G401.6 (cell line): ENCODE measurements at regions not wholly inside any gene's neighbourhood (a gene's known extent, or its start where the extent isn't known, plus 50 kb on each side); places are given as distances from the start of the nearest gene placed in this dataset.

ENCODE experiments used
- FAIRE-seq: peaks from 2 replicates; lab custom pipeline; 2012; peaks lifted over from hg19 to GRCh38; lab: Jason Lieb, UNC

DNA sequence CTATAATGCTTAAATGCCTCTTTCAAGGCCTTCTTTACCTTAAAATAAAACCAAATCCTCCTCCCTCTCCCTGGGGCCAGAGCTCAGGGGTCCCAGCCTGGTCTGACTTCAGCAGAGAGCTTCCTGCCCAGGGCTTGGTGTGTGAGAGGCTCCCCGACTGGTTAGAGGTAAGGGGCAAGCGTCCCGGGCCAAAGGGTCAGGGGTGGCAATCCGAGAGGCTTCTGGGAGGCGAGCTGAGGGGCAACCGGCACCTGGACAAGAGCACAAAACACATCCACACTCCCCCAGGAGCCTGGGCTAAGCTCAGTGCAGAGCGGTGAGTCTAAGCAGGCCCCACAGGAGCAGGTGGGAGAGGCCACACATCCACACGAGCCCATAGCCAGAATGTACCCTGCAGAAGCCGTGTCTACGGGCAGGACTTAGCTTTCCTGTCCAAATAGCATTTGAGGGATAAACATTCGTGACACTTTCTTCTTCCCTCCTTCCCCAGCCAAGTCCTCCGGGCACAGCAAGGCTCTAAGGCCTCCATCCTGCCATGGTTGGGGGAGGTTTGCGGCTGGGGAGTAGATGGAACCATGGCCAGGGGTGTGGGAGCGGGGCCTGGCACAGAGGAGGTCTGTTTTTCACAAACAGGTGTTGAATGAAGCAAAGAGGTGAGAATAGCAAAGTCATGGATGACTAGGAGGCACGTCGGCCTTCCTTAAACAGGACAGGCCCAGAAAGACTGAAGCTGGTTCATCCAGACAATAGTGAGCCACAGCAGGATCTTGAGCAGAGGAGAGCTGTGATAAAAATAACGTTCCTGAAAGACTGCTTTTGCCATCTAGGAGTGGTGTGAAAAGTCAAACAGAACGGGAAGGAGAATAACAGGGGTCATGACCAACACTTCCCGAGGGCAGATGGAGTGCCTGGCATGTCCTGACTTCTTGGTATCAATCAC lies 98.7 kb upstream of the IQSEC1 start:
- FAIRE-seq, result no peak

DNA sequence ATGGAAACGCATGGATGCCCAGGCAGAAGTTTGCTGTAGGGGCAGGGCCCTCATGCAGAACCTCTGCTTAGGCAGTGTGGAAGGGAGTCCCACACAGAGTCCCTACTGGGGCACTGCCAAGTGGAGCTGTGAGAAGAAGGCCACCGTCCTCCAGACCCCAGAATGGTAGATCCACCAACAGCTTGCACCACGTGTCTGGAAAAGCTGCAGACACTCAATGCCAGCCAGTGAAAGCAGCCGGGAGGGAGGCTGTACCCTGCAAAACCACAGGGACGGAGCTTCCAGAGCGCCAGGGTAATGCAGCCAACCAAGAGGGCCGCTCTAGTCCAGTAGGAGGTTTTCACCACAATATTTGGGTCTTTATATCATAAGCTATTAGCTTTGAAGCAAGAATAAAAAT lies 97.1 kb upstream of the IQSEC1 start:
- FAIRE-seq, result no peak

DNA sequence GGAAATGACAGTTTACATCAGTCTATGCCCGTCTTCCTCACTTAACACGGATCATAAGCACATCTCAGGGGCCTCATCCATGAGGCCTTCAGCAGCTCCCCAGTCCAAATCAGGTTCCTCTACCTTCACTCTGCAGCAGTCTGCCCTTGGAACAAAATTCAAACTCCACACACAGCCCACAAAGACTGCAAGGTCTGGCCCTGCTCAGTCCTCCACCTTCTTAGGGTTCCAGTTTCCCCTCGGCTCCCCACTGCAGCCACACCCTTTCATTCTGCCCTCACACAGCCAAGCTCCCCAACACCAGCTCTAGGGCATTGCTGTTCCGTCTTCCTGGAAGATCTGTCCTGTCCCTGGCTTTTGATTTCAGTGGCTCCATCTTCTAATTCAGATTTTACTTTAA lies 95.2 kb upstream of the IQSEC1 start:
- FAIRE-seq, result no peak

DNA sequence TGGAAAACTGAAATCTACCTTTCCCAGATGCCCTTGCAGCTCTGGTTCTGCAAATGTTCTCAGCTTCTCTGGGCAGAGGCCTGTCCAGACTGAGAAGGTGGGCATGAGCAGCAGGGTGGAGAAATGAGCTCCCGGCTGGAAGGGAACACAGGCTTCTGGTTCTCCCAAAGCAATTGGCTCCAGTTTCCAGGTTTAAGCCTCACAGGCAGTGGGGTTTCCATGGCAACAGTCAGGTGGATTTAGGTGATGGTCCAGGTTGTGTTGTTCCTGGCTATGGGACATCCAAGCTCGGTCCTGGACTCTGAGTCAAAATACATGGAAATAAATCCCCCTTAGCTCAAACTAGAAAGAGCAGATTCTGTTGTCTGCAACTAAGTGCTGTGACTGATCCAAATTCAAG lies 94.6 kb upstream of the IQSEC1 start:
- FAIRE-seq, result no peak

DNA sequence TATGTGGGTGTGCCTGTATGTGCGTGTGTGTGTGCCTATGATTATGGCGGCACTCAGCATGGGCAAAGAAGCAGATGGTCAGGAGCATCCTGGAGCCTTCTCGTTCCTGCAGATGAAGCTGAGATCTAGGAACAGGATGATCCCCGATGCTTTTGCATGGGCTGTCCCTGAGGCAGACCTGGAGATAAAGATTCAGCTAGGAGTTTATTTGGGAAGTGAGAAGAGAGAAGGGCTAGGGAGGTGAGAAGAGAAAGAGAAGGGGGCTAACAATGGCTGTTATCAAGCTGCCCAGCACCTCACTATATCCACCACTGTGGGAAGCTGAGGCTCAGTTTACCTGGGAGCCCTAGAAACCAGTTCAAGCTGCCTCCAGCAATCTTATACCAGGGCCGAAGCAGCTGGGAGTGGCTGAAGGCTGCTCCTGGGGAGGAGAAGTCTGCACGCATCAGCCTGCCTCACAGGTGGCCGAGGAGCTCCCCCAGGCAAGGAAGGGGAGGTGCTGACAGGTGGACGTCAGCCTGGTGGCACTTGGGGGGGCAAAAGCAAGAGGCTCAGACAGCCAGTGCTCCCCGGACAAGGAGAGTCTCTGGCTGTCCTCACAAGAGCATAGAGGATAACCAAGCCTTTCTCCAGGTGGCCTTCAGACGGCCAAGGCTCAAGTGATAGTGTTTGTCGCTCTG lies 94.0 kb upstream of the IQSEC1 start:
- FAIRE-seq, result no peak

DNA sequence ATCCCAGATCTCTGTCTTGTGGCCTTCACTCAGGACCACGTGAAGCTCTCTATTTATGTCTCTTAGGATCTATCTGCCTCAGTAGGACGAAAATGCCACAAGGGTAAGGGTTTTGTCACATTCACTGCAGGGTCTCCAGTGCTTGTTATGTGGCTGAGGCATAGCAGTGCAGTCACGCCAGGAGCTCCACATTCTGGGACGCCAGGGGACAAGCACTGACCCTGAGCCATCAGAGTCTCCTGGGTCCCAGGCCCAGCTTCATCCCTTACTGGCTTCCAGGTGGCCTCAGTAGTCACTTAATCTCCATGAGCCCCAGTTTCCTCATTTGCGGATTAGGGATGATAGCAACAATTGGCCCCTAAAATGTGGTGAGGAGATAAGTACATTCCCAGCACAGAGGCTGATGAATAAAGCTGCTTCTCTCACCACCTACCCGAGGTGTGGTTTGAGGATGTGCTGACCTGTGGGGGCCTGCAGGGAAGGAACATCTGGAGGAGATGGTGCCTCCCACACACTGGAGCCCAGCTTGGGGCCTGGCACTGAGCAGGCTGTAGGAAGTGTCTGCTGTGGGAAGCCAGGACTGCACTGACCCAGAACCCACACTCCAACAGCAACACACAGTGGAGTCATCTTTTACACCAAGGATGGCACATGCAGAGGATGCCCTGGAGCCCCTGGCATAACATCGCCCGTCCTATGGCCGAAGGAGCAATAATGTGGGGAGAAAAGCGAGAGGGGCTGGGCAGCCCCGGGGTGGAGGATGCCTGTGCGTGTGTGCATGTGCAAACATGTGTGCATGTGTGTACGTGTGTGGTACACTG lies 93.2 kb upstream of the IQSEC1 start:
- FAIRE-seq, result no peak

DNA sequence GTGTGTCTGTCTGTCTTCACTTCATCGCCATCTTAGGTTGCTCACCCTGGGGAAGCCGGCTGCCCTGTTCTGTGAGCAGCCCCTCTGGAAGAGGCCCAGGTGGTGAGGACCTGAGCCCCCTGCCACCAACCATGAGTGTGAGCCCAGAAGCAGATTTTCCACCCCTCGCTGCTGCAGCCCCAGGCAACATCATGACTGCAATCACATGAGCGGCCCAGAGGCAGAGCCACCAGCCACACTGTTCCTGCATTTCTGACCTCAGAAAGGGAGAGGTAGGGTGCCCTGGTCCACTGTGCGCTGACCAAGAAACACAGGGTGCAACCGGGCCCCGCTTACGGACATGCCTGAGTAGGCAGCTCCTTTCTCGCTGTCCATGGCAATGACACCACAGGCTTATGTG lies 92.3 kb upstream of the IQSEC1 start:
- no peak for FAIRE-seq

DNA sequence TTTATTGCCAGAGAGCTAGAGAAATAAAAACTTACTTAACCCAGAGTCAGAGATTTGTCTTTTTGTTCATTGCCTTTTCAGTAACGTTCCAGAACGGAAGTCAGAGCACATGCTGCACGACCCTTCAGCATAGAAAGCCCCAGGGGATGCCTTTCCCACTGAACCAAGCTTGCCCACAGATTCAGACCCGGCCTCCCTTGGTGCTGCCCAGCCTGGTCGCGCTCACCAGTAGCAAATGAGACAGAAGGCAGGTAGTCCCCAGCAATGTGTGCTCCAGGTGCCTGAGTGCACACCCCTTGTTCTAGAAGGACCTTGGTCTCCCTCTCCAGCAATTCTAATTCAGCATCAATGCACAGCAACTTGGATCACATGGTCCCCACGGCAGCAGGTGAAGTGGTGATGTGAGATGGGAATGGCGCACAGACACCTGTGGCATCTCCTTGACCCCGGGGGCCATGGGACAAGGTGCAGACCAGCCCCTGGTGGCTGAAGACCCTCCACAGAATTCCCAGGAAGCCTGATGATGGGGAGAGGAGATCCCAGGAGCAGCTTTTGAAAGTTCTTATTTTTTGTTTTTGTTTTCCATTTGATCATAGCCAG lies 91.8 kb upstream of the IQSEC1 start:
- no peak for FAIRE-seq

DNA sequence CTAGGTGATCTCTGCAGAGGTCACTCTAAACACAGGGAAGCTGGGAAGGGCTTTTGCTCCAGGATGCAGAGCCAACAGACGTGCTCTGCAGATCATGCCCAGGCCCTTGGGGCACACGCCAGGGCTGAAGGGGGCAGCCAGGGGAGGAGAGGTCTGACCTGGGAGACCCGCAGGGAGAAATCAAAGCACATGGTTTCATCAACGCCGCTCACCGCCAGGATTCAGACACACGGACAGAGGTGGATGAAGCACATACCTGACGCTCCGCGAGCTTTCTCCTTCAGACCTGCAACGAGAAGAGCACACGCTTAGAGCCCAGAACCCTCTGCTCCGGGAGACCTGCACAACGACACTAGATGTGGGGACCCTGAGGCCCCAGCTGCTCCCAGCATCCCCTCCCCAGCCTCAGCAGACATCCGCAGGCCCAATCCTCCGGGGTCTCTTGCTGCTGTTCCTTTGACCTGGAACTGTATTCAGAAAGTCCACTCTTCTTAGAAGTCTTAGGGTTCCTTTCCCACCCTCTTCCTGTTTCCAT lies 90.7 kb upstream of the IQSEC1 start:
- no peak for FAIRE-seq

DNA sequence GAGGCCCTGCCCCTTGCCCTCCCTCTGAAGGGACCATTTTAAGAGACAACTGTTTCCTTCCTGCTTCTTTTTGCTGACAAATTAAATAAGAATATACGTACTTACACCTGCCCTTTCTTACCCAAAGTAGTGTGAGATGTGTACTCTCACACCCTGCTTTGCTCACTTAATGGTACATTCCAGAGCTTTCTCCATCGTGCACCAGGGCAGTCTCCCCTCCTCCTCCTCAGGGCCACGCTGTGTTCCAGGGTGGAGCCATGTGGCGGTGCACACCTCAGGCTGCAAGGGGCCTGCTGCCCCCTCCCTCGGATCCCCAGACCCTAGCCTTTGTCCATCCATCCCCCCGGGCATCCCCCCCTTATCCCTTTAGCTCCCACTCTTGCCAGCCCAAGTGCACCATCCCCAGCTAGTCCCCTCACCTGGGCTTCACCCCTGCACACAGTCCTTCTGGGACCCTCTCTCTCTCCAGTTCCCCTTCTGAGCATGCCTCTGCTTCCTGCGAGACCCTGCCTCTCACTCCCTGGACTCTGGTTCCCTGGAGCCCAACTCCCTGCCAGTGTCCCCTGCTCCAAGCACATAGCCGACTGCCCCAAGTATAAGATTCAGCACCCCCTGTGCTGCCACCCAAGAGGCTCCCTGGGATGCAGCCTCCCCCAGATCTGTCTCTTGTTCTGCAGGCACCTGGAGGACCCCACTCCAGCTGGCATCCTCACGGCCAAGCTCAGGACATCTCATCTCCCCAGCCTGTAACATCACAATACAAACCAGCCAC lies 89.5 kb upstream of the IQSEC1 start:
- FAIRE-seq, result no peak

DNA sequence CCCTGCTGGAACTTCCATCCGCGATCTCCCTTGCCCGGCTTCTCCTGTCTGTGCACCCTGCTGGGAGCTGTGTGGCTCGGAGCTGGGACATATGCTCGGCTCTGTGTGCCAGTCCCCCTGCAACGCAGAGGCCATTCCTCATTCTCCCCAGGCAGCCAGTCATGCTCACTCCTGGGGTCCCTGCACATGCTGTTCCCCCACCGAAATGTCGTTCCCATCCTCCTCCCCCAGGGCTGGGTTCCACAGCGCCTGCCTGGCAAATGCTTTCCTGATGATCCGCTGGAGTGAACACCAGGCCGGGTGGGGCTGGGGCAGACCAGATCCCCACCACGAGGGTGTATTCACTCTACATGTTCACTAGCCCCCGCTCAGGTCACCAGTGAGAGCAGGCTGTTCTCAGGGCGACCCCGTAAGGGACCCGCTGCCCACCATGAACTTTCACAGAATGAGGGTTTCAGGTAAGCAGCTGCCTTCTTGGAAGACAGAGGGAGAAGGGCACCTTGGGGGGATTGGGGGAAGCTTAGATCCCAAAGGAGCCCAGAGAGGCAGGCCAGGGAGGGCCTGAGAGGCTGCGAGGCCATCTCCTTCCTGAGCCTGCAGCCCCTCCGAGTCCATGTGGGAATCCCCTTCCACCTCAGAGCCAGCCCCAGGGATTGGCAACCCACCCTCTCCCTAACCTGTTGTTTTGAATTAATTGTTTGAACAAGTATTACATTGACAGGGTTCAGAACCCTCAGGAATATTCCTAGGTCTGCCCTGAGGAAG lies 88.7 kb upstream of the IQSEC1 start:
- no peak for FAIRE-seq

DNA sequence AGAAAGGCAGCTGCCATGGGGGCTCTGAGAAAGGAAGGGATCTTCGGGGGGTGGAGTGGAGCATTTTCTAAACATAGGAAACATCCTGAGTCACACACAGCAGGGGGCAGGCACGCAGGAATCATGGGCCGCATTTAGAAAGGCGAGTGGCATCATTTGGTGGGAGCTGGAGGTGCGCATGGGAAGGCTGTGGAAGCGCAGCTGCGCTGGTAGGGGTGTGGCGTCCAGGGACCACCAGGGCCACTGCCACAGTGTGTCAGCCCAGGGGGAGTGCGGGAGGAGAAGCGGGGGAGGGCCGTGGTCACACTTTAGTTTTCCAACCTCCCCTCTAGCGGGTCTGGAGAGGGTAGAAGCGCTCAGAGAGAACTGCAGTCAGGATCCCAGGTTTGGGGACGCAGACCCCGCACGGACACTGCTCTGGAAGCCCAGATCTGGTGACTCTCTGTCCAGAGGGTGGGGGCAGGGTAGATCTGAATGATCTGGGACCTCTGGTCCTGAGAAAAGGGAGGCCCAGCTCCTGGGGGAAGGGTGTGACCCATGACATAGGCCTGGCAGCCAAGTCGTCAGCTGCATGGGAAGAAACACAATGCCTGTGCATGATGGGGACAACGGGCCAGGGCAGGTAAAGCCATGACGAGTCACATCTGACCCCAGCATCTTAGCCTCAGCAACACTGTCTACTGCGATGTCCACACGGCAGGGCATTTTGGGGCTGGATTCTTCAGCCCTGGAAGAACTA lies 88.0 kb upstream of the IQSEC1 start:
- FAIRE-seq, result no peak

DNA sequence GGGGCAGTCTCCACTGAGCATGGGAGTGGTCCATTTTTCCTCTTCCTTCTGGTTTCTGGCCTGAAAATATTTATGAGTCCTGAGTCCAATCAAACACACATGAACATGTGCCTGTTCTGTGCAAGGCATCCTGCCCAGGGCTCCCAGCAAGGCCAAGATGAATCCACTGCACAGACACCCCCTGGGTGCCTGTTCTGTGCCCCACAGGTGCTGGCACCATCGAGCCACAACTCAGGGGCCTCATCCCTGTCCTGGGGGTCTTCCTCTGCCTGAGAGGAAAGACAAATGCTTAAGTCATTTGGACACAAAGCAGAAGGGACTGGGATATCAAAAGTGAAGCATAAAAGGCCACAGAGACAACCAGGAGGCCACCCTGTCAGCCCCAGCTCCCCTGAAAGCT lies 87.4 kb upstream of the IQSEC1 start:
- no peak for FAIRE-seq

DNA sequence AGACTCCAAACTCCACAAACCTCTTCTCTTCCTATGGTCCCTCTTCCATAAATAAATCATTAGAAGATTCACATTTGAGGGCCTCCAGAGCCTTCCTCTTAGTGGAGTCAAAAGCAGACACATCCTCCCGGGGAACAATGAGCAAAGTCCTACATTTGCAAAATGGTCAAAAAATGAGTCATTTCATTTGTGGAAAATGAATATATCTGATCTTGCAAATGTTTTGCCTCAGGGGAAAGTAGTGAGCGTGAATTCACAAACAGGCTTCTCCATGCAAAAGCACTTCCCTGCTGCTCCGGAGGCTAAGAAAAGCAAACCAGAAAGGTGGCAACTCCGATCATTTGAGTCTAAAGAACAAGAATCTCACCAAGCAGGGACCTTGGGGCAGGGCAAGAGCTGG lies 86.7 kb upstream of the IQSEC1 start:
- no peak for FAIRE-seq

DNA sequence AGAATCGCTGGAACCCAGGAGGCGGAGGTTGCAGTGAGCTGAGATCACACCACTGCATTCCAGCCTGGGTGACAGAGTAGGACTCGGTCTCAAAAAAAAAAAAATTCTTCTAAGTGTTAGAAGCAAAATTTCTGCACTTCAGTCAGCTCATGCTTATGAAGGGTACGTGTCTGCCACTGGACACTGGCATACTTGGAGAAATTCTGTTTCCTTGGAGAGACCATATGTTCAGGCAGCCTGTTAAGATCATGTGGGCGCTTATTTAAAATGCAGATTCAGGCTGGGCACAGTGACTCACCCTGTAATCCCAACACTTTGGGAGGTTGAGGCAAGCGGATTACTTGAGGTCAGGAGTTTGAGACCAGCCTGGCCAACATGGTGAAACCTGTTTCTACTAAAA lies 85.6 kb upstream of the IQSEC1 start:
- FAIRE-seq, result no peak

DNA sequence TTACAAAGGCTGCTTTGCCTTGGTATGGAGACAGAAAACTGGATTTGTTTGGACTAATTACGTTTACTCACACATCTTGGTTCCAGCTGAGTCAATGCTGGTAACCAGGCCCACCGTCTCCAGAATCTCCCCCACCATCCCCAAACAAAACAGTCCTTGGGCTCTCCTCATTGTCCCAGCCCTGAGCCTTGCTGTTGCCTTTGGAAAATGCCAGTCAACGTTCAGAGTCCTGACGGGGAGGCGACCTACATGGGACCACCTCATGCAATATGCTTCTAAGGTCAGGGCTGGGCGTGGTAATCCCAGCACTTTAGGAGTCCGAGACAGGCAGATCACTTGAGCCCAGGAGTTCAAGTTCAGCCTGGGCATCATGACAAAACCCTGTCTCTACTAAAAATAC lies 85.2 kb upstream of the IQSEC1 start:
- no peak for FAIRE-seq

DNA sequence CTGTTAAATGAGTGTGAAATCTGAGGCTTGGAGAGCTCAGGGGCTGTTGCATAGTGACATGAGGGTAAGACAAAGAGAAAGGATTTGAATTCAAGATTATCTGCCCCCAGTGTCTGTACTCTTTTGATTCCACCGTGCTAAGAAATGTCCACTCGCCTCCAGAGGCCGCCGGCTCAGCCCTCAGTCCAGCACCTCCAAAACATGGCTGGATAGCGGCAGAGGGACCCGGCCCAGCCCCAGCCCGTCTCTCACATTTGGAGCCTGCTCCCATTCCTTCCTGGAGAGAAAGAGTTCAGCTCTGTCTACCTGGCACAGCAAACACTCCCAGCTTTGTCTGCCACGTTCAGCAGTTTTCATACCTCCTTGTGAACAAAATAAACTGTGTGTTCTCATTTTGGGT lies 84.8 kb upstream of the IQSEC1 start:
- no peak for FAIRE-seq

DNA sequence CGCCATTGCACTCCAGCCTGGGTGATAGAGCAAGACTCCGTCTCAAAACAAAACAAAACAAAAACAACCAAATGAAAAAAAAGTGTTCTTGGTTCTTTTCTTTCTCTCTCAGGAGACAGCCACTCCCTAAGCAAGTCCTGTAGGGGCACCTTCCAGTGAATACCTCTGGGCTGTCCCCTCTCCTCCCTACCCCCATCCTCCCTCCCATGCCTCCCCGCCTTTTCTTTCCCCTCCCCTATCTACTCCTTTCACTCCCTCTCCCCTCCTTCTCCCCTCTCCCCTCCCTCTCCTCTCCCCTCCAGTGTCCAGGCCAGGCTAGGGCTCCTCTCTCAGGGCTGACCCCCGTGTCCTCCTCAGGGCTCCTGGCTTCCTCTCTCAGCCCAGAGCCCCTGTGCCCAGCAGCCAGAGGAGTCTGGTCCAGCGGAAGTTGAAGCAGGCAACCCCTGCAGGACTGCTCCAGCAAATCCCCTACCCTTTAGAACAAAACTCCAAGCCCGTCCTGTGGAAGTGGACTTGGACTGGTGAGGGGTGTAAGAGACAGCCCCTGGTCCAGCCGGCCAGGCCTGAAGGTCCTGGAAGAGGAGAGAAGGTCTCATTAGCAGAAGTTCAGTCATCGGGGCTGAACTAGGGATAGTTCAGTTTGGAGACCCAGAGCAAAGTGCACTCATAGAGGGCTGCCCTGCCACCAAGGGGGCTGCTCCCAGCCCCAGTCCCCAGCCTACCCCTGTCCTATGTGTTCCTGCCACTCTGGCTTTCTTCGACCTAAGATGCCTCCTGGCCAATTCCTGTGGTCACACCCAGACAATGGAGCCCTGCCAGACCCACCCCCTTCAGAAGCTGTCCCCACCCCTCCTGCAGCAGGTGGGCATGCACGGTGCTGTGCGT lies 79.8 kb upstream of the IQSEC1 start:
- FAIRE-seq, result no peak

DNA sequence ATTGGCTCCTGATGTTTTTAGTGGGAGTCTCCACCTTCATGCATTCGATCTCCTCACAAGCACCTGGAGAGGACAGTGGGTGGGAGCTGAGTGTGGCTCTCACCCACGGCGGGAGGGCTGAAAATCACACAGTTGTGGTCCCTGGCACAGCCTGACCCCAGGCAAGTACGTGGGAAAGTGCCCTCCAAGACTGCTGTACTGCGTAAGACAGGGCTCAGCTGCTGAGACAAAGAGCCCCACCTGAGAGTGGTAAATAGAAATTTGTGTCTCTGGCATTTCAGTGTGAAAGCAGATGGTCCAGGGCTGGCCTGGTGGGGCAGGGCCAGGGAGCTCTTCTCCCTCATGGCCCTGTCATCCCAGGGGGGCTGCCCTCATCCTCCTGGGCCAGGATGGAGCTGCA lies 77.4 kb upstream of the IQSEC1 start:
- no peak for FAIRE-seq
